ENCODE measurements at regions not wholly inside any gene's neighbourhood (a gene's known extent, or its start where the extent isn't known, plus 50 kb on each side); places are given as distances from the start of the nearest gene placed in this dataset.

- TF ChIP-seq BHLHE40 (IDR thresholded peaks at IDR 0.05; ENCODE audit: borderline replicate concordance) (no peak), ELF4 (IDR thresholded peaks at IDR 0.05) (no peak), SUZ12 (IDR thresholded peaks at IDR 0.05) (no peak), TARDBP (IDR thresholded peaks at IDR 0.05) (no peak), SP1 (IDR thresholded peaks at IDR 0.05) (no peak), ZNF384 (IDR thresholded peaks at IDR 0.05) (no peak), FOXM1 (IDR thresholded peaks at IDR 0.05; ENCODE audit: borderline replicate concordance) (no peak), NFRKB (IDR thresholded peaks at IDR 0.05) (no peak), L3MBTL2 (conservative IDR thresholded peaks at IDR 0.05) (no peak), ARNT (IDR thresholded peaks at IDR 0.05) (no peak), HDGF (IDR thresholded peaks at IDR 0.05; ENCODE audit: borderline replicate concordance) (no peak)
- TF ChIP-seq, protein P1, sequence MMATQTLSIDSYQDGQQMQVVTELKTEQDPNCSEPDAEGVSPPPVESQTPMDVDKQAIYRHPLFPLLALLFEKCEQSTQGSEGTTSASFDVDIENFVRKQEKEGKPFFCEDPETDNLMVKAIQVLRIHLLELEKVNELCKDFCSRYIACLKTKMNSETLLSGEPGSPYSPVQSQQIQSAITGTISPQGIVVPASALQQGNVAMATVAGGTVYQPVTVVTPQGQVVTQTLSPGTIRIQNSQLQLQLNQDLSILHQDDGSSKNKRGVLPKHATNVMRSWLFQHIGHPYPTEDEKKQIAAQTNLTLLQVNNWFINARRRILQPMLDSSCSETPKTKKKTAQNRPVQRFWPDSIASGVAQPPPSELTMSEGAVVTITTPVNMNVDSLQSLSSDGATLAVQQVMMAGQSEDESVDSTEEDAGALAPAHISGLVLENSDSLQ (IDR thresholded peaks at IDR 0.05) = no peak
Observed at GRCh38 chr6:17224056-17224455, 57.1 kb upstream of the RBM24 start.
